M059J (cell line): ENCODE measurements at regions not wholly inside any gene's neighbourhood (a gene's known extent, or its start where the extent isn't known, plus 50 kb on each side); places are given as distances from the start of the nearest gene placed in this dataset.

Source experiments
- DNase-seq: peaks from one replicate; pipeline ENCODE4 v3.0.0-alpha.2; 2012; ENCODE audit warnings: low read depth

- peak; percentile 58 for DNase-seq
These were observed 178.1 kb upstream of the ALG10B start for GRCh38 chr12:38138225-38139221.

GRCh38 chr12:38139456-38139855, 177.1 kb upstream of the ALG10B start:
- no peak for DNase-seq

- no peak for DNase-seq
These were observed 175.3 kb upstream of the ALG10B start for GRCh38 chr12:38141239-38141638.

- no peak for DNase-seq
These were observed 174.7 kb upstream of the ALG10B start for GRCh38 chr12:38141861-38142260.

GRCh38 chr12:38142974-38143373, 173.6 kb upstream of the ALG10B start:
- DNase-seq: no peak

- DNase-seq: no peak
These were observed 172.5 kb upstream of the ALG10B start for GRCh38 chr12:38144049-38144448.

- DNase-seq: peak; percentile 23
These were observed 171.8 kb upstream of the ALG10B start for GRCh38 chr12:38144601-38145436.

GRCh38 chr12:38149395-38150073, 167.0 kb upstream of the ALG10B start:
- DNase-seq: peak; percentile 84

GRCh38 chr12:38151991-38152700, 164.4 kb upstream of the ALG10B start:
- no peak for DNase-seq

GRCh38 chr12:38152816-38153736, 163.5 kb upstream of the ALG10B start:
- DNase-seq: no peak

GRCh38 chr12:38153737-38154061, 162.9 kb upstream of the ALG10B start:
- no peak for DNase-seq

- no peak for DNase-seq
These were observed 162.2 kb upstream of the ALG10B start for GRCh38 chr12:38154096-38155019.

GRCh38 chr12:38155020-38155395, 161.6 kb upstream of the ALG10B start:
- no peak for DNase-seq

GRCh38 chr12:38155526-38156496, 160.8 kb upstream of the ALG10B start:
- DNase-seq: no peak

- DNase-seq: no peak
These were observed 159.9 kb upstream of the ALG10B start for GRCh38 chr12:38156497-38157245.

- no peak for DNase-seq
These were observed 159.2 kb upstream of the ALG10B start for GRCh38 chr12:38157274-38157932.

GRCh38 chr12:38157933-38158401, 158.6 kb upstream of the ALG10B start:
- DNase-seq: no peak
